ENCODE measurements at regions not wholly inside any gene's neighbourhood (a gene's known extent, or its start where the extent isn't known, plus 50 kb on each side); places are given as distances from the start of the nearest gene placed in this dataset.

DNA sequence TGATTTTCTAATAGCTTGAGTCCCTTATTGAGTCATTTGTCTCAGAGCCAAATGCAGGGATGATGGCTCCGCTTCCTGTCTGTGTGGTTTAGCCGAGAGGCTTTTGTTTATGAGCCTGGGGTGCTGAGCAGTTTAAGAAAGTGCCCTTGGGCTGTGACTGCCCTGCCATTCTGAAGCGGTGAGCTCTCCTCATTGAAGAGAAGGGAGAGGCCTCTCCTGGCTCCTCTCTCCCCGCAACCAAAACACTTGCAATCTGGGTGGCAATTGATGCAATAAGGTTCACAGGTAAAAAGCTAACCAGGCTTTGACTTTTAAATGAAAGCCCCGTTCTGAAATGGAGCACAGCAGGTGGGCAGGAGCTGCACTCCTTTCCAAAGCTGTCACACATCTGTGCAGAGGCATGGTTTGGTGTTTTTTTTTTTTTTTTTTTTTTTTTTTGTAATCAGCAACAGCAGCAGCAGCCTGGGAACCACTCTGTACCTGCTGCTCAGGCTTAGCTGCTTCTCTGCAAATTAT lies 403.7 kb downstream of the SIPA1L2 start:
- H3K27ac ChIP-seq (ENCODE audit: insufficient read depth, low read length): no peak overlapping the region
- no peak overlapping the region for H3K56ac ChIP-seq (ENCODE audit: extremely low read depth, insufficient read depth, low read length)
- no peaks in the 10 kb centered on the region for H3K79me1 ChIP-seq (ENCODE audit: low read depth in 1 of 2, low read length in 2 of 2)
- H3K4ac ChIP-seq (ENCODE audit: low read depth, low read length): no peak overlapping the region
- no peak overlapping the region for H4K5ac ChIP-seq (ENCODE audit: low read depth, low read length)
- H2BK120ac ChIP-seq (ENCODE audit: low read depth, low read length): no peak overlapping the region
- TF ChIP-seq SMC3 (IDR thresholded peaks at IDR 0.05; ENCODE audit: low read depth, low read length) (no peak), FOS (IDR thresholded peaks at IDR 0.05; ENCODE audit: low read depth, low read length) (no peak)
- CTCF ChIA-PET: interaction anchor here (0.6 kb wide), 1 partner anchor 9 kb away, joined by 3 read pairs; no protein-coding TSS in a partner anchor
- intact Hi-C loops (cut with micrococcal nuclease): no loop called here
- no peak overlapping the region for H3K14ac ChIP-seq (replicated peaks; ENCODE audit: low read depth, low read length)
- no TSS peak for BruUV-seq (replicated peaks)
- no peak overlapping the region for H3K23ac ChIP-seq (ENCODE audit: low read depth, low read length)
- H3K4me1 ChIP-seq (ENCODE audit: control insufficient read depth, insufficient read depth, low read length): no peaks in the 10 kb centered on the region; the same call in 1 of the 2 replicates
- dilution Hi-C loops (cut with HindIII; ENCODE audit: low sequenced_read_pairs, unreplicated experiment): no loop called here
- H3K9ac ChIP-seq (ENCODE audit: low read depth, low read length): no peak overlapping the region
- H2AK5ac ChIP-seq (ENCODE audit: low read depth, low read length): no peak overlapping the region
- peak; percentile 93 for ATAC-seq (ENCODE audit: low read depth)
- no peak overlapping the region for H2BK20ac ChIP-seq (ENCODE audit: low read depth, low read length)
- peak overlapping the region; percentile 64 for H2AFZ ChIP-seq (replicated peaks; ENCODE audit: low read length, poor library complexity)
- H3K27me3 ChIP-seq (ENCODE audit: control insufficient read depth, insufficient read depth, low read length): no peaks in the 10 kb centered on the region
- no peaks in the 10 kb centered on the region for H4K20me1 ChIP-seq (ENCODE audit: insufficient read depth, low read length)
- no peak overlapping the region for H3K18ac ChIP-seq (ENCODE audit: low read depth, low read length)
- POLR2A ChIA-PET (ENCODE audit: unreplicated experiment): no interaction called here
- WGBS, 2 experiments (ENCODE audit: extremely low coverage in 2 of 2, insufficient read length in 1 of 2): no CpG with 5 or more reads among the region's 5 CpGs
- no peak overlapping the region for H4K91ac ChIP-seq (ENCODE audit: insufficient read depth, low read depth, low read length)
- no peaks in the 10 kb centered on the region for H3K9me1 ChIP-seq (ENCODE audit: insufficient read depth, low read length)
- no peak overlapping the region for H3K4me3 ChIP-seq (ENCODE audit: insufficient read depth, low read depth, low read length)
- H3K36me3 ChIP-seq (ENCODE audit: control insufficient read depth, insufficient read depth, low read length): no peaks in the 10 kb centered on the region
- H2BK15ac ChIP-seq (ENCODE audit: low read depth, low read length): no peak overlapping the region
- in situ Hi-C loops (cut with MboI; ENCODE audit: low sequenced_read_pairs): no loop called here
- H4K8ac ChIP-seq (ENCODE audit: low read depth in 2 of 2, low read length in 2 of 2): peak overlapping the region in 1 of 2 experiments; percentile 32; a peak in 2 of 4 replicates
- no peak overlapping the region; the same call in 1 of the 2 replicates for H3K4me2 ChIP-seq (ENCODE audit: low read depth, low read length)
- peak overlapping the region; percentile 30 for H2AK9ac ChIP-seq (replicated peaks; ENCODE audit: low read depth, low read length, poor library complexity)
- DNase-seq: peak; percentile 83
- H2BK5ac ChIP-seq (ENCODE audit: low read depth, low read length, poor library complexity, severe bottlenecking): no peak overlapping the region
- no peaks in the 10 kb centered on the region for H3K9me3 ChIP-seq (ENCODE audit: control insufficient read depth, insufficient read depth, low read length)

All from IMR-90 (cell line).